Aorta (tissue), 5 donors: ENCODE measurements at regions not wholly inside any gene's neighbourhood (a gene's known extent, or its start where the extent isn't known, plus 50 kb on each side); places are given as distances from the start of the nearest gene placed in this dataset.

Experiments used
- ATAC-seq: fragments of 200-7000 bp; cut with Tn5 transposase; one replicate; pipeline ENCODE4 v1.9.1; 2022; ENCODE audit warnings: moderate library complexity; ENCODE audit not compliant: low FRiP score
- DNase-seq, 2 donors: peaks; one replicate each; pipeline ENCODE4 v3.0.0-alpha.2; 2020
- H3K27ac ChIP-seq, 2 donors: one replicate each; pipeline ENCODE4 v1.5.1; 2013; ENCODE audit warnings: low read length in 2 of 2, mild to moderate bottlenecking in 2 of 2, moderate library complexity in 2 of 2, control low read depth in 1 of 2, inconsistent platforms in 1 of 2, low read depth in 1 of 2
- H3K27me3 ChIP-seq, 2 donors: one replicate each; pipeline ENCODE4 v1.6.1; 2013; ENCODE audit warnings: control low read depth in 1 of 2, low read length in 1 of 2, mild to moderate bottlenecking in 1 of 2, moderate library complexity in 1 of 2; ENCODE audit not compliant: insufficient read depth in 2 of 2, control insufficient read depth in 1 of 2
- H3K36me3 ChIP-seq, 2 donors: one replicate each; pipeline ENCODE4 v1.6.1; 2013; ENCODE audit warnings: control low read depth in 1 of 2, low read length in 1 of 2, mild to moderate bottlenecking in 1 of 2; ENCODE audit not compliant: insufficient read depth in 2 of 2, control insufficient read depth in 1 of 2
- H3K4me1 ChIP-seq, 2 donors: one replicate each; pipeline ENCODE4 v1.6.1; 2013; ENCODE audit warnings: low read length in 2 of 2, control low read depth in 1 of 2, mild to moderate bottlenecking in 1 of 2, moderate library complexity in 1 of 2; ENCODE audit not compliant: insufficient read depth in 2 of 2, control insufficient read depth in 1 of 2
- H3K4me3 ChIP-seq, 2 donors: one replicate each; pipeline ENCODE4 v1.5.1; 2013; ENCODE audit warnings: low read length in 2 of 2, control low read depth in 1 of 2, mild to moderate bottlenecking in 1 of 2
- H3K9me3 ChIP-seq: one replicate; pipeline ENCODE4 v1.6.1; 2013; ENCODE audit warnings: mild to moderate bottlenecking, low read length; ENCODE audit not compliant: control insufficient read depth
- WGBS, 2 donors: extraction: QIAGEN DNeasy Blood & Tissue Kit; methylation state at CpG; one replicate each; pipeline ENCODE4 v1.1.7; 2013; 5-methylcytosine and 5-hydroxymethylcytosine counted together
- intact Hi-C, 2 donors: fragments of 100-400 bp; cut with DNase I; formaldehyde crosslinking; loops; one replicate each; pipeline versions ENCODE4 v1.14.2 to v1.15.0; 2022
- donor health status: healthy with polysubstance abuse.
- donor health status: Bipolar disorder and iron deficiency.
- donor health status: DM: no; HTN: no; CAD: no.
- donor health status: DM: no; HTN: no; CAD: no.
- donor health status: DM: yes; HTN: yes; CAD: no.

DNA sequence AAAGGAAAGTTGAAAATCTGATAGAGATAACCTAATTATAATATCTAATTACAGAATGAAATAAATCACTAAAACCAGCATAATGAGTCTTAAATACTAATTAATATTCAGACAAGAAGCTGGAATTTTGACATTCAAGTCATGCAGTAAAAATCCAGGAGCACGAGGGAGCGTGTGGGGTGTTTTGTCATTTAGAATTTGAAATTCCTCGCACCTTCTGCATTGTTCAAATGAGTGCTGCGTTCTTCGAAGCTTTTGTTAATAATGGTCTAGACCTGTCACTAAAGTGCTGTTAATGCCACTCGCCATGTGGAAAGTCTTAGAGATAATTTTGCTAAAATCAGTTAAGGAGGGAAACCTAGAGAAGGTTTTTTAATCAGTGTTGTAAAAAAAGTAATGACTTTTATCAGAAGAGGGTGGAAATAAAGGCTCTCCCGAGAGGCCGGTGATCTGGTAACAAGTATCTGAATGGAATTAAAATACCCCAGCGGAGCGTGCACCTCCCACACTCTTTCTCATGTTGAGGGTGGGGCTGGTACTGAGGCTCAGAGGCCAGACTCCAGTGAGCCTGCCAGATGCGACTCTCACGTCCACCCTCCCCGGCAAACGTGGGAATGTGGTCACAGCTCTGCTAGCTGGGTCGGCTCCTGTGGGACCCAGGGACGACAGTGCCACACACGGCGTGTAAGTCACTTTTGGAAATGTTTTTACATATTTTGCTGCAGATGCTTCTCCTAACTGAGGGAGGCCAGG, 69.4 kb upstream of the MYT1L start:
- H3K27ac ChIP-seq, result no peak overlapping the region
- DNase-seq (no peak), ATAC-seq (no peak)
- H3K27me3 ChIP-seq, result no peaks in the 10 kb centered on the region
- WGBS, 2 donors, result 62 to 69% methylated on average over 18 of the region's 18 CpGs
- intact Hi-C loops, result no loop called here
- no peaks in the 10 kb centered on the region for H3K4me1 ChIP-seq
- H3K9me3 ChIP-seq, result no peaks in the 10 kb centered on the region
- H3K4me3 ChIP-seq, result no peak overlapping the region
- H3K36me3 ChIP-seq, result no peaks in the 10 kb centered on the region

- intact Hi-C loops, result no loop called here
- no peak for ATAC-seq
- Histone ChIP-seq H3K4me3 (no peak overlapping the region), H3K4me1 (no peaks in the 10 kb centered on the region), H3K36me3 (no peaks in the 10 kb centered on the region), H3K9me3 (no peaks in the 10 kb centered on the region), H3K27ac (no peak overlapping the region), H3K27me3 (no peaks in the 10 kb centered on the region)
- no peak for DNase-seq
- 33 to 45% methylated on average over 8 of the region's 8 CpGs for WGBS, 2 donors
These were observed 68.3 kb upstream of the MYT1L start for GRCh38 chr2:2399396-2399795.

- H3K27ac ChIP-seq, result no peak overlapping the region
- 81 to 85% methylated on average over 2 of the region's 2 CpGs for WGBS, 2 donors
- no peak for DNase-seq
- no peaks in the 10 kb centered on the region for H3K27me3 ChIP-seq
- H3K36me3 ChIP-seq, result no peaks in the 10 kb centered on the region
- intact Hi-C loops, result no loop called here
- no peak for ATAC-seq
- H3K9me3 ChIP-seq, result peaks cover 7% of the 10 kb centered on the region
- no peaks in the 10 kb centered on the region for H3K4me1 ChIP-seq
- H3K4me3 ChIP-seq, result no peak overlapping the region
These were observed 61.3 kb upstream of the MYT1L start for GRCh38 chr2:2392332-2392731.

GRCh38 chr2:2389215-2389614, 58.1 kb upstream of the MYT1L start:
- H3K9me3 ChIP-seq, result peaks cover 7% of the 10 kb centered on the region
- DNase-seq, result no peak
- ATAC-seq, result no peak
- H3K27me3 ChIP-seq, result no peaks in the 10 kb centered on the region
- H3K4me1 ChIP-seq, result no peaks in the 10 kb centered on the region
- no peak overlapping the region for H3K4me3 ChIP-seq
- intact Hi-C loops, result no loop called here
- no peak overlapping the region for H3K27ac ChIP-seq
- no peaks in the 10 kb centered on the region for H3K36me3 ChIP-seq
